ENCODE measurements at regions not wholly inside any gene's neighbourhood (a gene's known extent, or its start where the extent isn't known, plus 50 kb on each side); places are given as distances from the start of the nearest gene placed in this dataset.

DNA sequence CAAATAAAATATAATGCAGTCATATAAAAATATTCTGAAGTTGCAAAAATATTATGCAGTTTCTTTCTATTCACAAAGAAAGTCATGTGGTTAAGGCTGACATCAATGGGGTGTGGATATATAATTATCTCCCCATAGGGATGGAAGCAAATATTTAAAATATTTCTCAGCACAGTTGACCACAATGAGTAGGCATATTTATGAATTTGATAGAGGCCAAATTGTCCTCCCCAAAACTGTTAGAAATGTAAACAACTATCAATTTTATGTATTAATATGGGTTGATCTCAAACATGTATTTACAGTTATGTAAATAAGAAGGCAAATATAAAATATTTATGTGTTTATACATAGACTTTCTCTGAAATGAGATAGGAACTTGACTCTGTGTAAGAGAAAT, 246.0 kb upstream of the CBLB start:
- Histone ChIP-seq H3K27me3 (ENCODE audit: control insufficient read depth in 1 of 2, insufficient read depth in 2 of 2, low read length in 2 of 2) (no peaks in the 10 kb centered on the region), H3K36me3 (ENCODE audit: control insufficient read depth in 2 of 2, insufficient read depth in 2 of 2, low read length in 1 of 2) (no peaks in the 10 kb centered on the region), H3K4me1 (ENCODE audit: control insufficient read depth in 2 of 2, insufficient read depth in 2 of 2, low read length in 1 of 2) (no peaks in the 10 kb centered on the region), H3K27ac (ENCODE audit: low read depth in 2 of 2, low read length in 1 of 2) (no peak overlapping the region), H3K4me3 (ENCODE audit: low read depth in 1 of 2, low read length in 2 of 2) (no peak overlapping the region), H3K9me3 (ENCODE audit: control insufficient read depth in 2 of 2, insufficient read depth in 1 of 2, low read depth in 1 of 2, low read length in 1 of 2) (no peaks in the 10 kb centered on the region)

DNA sequence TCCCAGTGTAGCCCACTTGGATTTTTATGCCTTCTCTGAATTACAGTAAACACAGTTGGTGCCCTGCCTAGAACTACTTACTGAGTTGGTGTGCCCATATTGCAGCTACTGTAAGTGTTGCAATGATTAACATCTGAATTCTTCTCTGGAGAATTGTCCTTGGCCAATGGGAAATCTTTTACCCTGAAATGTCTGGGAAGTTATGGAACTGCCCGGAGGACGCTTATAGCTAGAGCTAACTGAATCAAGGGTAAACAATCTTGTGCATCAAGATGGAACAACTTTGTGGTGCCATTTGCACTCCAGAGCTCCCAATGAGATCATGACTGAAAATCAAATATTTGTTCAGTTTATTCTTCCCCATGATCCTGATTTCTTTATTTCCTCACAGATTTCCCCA, 246.7 kb upstream of the CBLB start:
- H3K27me3 ChIP-seq (ENCODE audit: control insufficient read depth in 1 of 2, insufficient read depth in 2 of 2, low read length in 2 of 2) = no peaks in the 10 kb centered on the region
- no peak overlapping the region for H3K4me3 ChIP-seq (ENCODE audit: low read depth in 1 of 2, low read length in 2 of 2)
- 94 to 95% methylated on average over 2 of the region's 2 CpGs for WGBS, 2 donors
- H3K36me3 ChIP-seq (ENCODE audit: control insufficient read depth in 2 of 2, insufficient read depth in 2 of 2, low read length in 1 of 2) = no peaks in the 10 kb centered on the region
- H3K4me1 ChIP-seq (ENCODE audit: control insufficient read depth in 2 of 2, insufficient read depth in 2 of 2, low read length in 1 of 2) = no peaks in the 10 kb centered on the region
- H3K27ac ChIP-seq (ENCODE audit: low read depth in 2 of 2, low read length in 1 of 2) = no peak overlapping the region
- H3K9me3 ChIP-seq (ENCODE audit: control insufficient read depth in 2 of 2, insufficient read depth in 1 of 2, low read depth in 1 of 2, low read length in 1 of 2) = no peaks in the 10 kb centered on the region

DNA sequence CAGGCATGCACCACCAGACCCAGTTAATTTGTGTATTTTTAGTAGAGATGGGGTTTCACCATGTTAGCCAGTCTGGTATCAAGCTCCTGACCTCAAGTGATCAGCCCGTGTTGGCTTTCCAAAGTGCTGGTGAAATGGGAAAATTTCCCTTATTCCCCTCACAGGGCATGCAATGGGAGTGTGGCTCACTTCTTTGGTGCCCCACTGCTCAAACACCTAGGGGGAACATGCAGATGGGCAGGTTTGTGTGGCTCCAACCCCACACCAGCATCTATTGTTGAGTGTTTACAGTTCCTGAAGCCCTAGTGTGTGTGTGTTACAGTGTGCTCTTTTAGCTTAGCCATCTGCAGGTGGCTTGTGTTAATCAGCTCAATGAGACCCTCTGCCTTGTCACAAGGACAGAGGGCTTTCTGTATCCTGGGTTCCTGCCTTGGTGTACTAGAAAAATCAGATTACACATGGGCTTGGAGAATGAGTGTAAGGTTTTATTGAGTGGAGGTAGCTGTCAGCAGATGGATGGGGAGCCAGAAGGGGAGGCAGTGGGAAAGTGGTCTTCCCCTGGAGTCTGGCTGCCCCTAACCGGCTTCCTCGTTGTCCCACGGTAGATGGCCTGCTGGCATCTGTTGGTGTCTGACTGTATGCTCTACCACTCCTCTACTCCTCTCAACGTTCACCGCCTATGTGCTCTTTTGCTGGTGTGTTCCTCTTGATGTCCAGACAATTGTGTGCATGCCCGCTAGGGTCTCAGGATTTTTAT, 248.1 kb upstream of the CBLB start:
- H3K4me3 ChIP-seq (ENCODE audit: low read depth in 1 of 2, low read length in 2 of 2) = no peak overlapping the region
- H3K27me3 ChIP-seq (ENCODE audit: control insufficient read depth in 1 of 2, insufficient read depth in 2 of 2, low read length in 2 of 2) = no peaks in the 10 kb centered on the region
- WGBS, 2 donors = 92 to 95% methylated on average over 7 of the region's 7 CpGs
- no peaks in the 10 kb centered on the region for H3K4me1 ChIP-seq (ENCODE audit: control insufficient read depth in 2 of 2, insufficient read depth in 2 of 2, low read length in 1 of 2)
- H3K36me3 ChIP-seq (ENCODE audit: control insufficient read depth in 2 of 2, insufficient read depth in 2 of 2, low read length in 1 of 2) = no peaks in the 10 kb centered on the region
- H3K27ac ChIP-seq (ENCODE audit: low read depth in 2 of 2, low read length in 1 of 2) = no peak overlapping the region
- H3K9me3 ChIP-seq (ENCODE audit: control insufficient read depth in 2 of 2, insufficient read depth in 1 of 2, low read depth in 1 of 2, low read length in 1 of 2) = no peaks in the 10 kb centered on the region

DNA sequence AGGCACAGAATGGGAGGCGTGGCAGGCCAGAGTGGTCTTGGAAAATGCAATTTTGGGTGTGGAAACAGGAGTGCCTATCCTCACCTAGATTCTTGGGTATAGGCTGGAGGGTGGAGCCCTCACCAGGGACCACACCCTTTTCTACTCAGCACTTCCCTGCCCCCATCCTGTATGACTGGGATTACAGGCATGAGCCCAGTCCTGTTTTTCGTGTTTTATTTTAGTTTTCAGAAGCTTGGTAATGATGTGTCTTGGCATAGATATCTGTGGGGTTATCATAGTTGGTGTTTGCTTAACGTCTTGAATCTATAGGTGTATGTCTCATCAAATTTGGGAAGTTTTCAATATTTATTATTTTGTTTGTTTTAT, 248.7 kb upstream of the CBLB start:
- Histone ChIP-seq H3K4me1 (ENCODE audit: control insufficient read depth in 2 of 2, insufficient read depth in 2 of 2, low read length in 1 of 2) (no peaks in the 10 kb centered on the region), H3K27me3 (ENCODE audit: control insufficient read depth in 1 of 2, insufficient read depth in 2 of 2, low read length in 2 of 2) (no peaks in the 10 kb centered on the region), H3K9me3 (ENCODE audit: control insufficient read depth in 2 of 2, insufficient read depth in 1 of 2, low read depth in 1 of 2, low read length in 1 of 2) (no peaks in the 10 kb centered on the region), H3K27ac (ENCODE audit: low read depth in 2 of 2, low read length in 1 of 2) (no peak overlapping the region), H3K36me3 (ENCODE audit: control insufficient read depth in 2 of 2, insufficient read depth in 2 of 2, low read length in 1 of 2) (no peaks in the 10 kb centered on the region), H3K4me3 (ENCODE audit: low read depth in 1 of 2, low read length in 2 of 2) (no peak overlapping the region)
- WGBS, 2 donors = 72 to 79% methylated on average over 3 of the region's 3 CpGs

DNA sequence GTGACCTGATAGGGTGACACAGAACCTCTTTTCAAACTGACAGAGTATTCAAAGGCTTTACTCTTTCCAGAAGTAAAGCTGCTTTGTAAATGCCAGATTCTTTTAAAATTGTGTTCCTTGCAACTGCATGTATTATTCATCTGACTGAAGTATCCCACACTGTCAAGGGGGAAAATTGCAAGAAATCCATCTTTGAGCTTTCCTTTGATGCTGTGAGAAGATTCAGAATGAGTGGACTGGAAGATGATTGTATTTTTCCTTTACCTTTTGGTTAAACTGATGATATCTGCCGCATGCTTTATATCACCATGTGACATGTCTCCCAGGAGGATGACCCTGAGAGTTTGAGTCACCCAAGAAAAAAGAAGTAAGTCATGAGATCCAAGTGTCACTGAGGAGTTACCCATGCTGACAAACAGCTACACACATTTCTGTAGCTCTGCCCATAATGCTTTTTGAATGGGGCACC, 250.8 kb upstream of the CBLB start:
- Histone ChIP-seq H3K4me3 (ENCODE audit: low read depth in 1 of 2, low read length in 2 of 2) (no peak overlapping the region), H3K9me3 (ENCODE audit: control insufficient read depth in 2 of 2, insufficient read depth in 1 of 2, low read depth in 1 of 2, low read length in 1 of 2) (no peaks in the 10 kb centered on the region), H3K36me3 (ENCODE audit: control insufficient read depth in 2 of 2, insufficient read depth in 2 of 2, low read length in 1 of 2) (no peaks in the 10 kb centered on the region), H3K27me3 (ENCODE audit: control insufficient read depth in 1 of 2, insufficient read depth in 2 of 2, low read length in 2 of 2) (no peaks in the 10 kb centered on the region), H3K27ac (ENCODE audit: low read depth in 2 of 2, low read length in 1 of 2) (no peak overlapping the region), H3K4me1 (ENCODE audit: control insufficient read depth in 2 of 2, insufficient read depth in 2 of 2, low read length in 1 of 2) (no peaks in the 10 kb centered on the region)
- WGBS, 2 donors = 76 to 86% methylated on average over 1 of the region's 1 CpG

DNA sequence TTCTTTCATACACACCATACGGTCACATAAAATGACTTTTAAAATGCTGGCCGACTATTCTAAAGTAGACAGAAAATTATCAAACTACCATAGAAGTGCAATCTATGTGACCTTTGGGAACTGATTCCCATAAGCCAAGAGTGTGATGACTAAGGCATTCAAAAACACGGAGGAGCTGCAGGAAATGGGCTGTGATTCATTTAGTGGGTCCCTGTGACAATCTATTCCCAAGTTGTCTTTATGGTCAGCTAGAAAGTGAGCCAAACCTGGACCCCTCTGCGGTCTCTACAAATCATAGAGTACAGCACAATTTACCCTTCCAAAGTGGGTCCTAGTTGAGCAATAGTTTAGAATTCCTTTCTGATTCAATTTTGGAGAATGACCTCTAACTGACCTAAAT, 251.5 kb upstream of the CBLB start:
- no peak overlapping the region for H3K27ac ChIP-seq (ENCODE audit: low read depth in 2 of 2, low read length in 1 of 2)
- no peaks in the 10 kb centered on the region for H3K27me3 ChIP-seq (ENCODE audit: control insufficient read depth in 1 of 2, insufficient read depth in 2 of 2, low read length in 2 of 2)
- no peaks in the 10 kb centered on the region for H3K36me3 ChIP-seq (ENCODE audit: control insufficient read depth in 2 of 2, insufficient read depth in 2 of 2, low read length in 1 of 2)
- H3K9me3 ChIP-seq (ENCODE audit: control insufficient read depth in 2 of 2, insufficient read depth in 1 of 2, low read depth in 1 of 2, low read length in 1 of 2) = no peaks in the 10 kb centered on the region
- no peaks in the 10 kb centered on the region for H3K4me1 ChIP-seq (ENCODE audit: control insufficient read depth in 2 of 2, insufficient read depth in 2 of 2, low read length in 1 of 2)
- WGBS, 2 donors = 70 to 75% methylated on average over 4 of the region's 4 CpGs
- H3K4me3 ChIP-seq (ENCODE audit: low read depth in 1 of 2, low read length in 2 of 2) = no peak overlapping the region

DNA sequence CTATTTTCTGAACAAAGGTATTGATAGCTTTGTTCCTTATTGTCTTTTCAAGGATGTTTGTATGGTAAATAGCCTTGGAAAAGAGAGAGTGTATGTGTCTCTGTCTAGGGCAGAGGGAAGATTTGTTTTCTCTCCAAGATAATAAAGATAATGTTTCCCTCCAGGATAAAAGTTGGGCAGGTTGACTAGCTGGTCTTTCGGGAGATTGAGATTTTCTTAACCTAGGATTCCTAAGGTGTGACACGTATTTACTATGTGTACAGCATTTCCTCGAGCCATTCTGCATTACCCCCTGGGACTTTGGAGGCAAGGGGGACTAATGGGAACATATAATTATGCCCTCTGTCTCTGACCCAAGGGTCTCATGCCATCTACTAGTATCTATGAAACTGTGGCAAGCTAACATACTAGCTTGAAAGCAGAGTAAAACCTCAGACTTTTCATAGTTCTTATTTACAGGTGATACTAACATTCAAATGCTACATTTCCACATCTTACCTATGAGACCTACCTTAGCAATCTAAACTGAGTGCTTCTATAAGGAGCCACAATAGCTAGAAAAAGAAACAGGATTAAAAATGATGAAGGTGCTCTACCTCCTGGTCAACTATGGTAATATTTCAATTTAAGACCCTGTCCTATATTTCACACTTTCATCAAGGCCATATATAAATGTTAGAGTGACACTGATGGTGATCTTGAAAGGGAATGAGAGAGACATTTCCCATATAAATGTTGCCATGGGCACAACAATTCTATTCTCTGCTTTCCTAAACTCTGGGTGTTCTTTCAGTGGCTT, 252.9 kb upstream of the CBLB start:
- Histone ChIP-seq H3K4me1 (ENCODE audit: control insufficient read depth in 2 of 2, insufficient read depth in 2 of 2, low read length in 1 of 2) (no peaks in the 10 kb centered on the region), H3K27ac (ENCODE audit: low read depth in 2 of 2, low read length in 1 of 2) (no peak overlapping the region), H3K4me3 (ENCODE audit: low read depth in 1 of 2, low read length in 2 of 2) (no peak overlapping the region), H3K9me3 (ENCODE audit: control insufficient read depth in 2 of 2, insufficient read depth in 1 of 2, low read depth in 1 of 2, low read length in 1 of 2) (no peaks in the 10 kb centered on the region), H3K27me3 (ENCODE audit: control insufficient read depth in 1 of 2, insufficient read depth in 2 of 2, low read length in 2 of 2) (no peaks in the 10 kb centered on the region), H3K36me3 (ENCODE audit: control insufficient read depth in 2 of 2, insufficient read depth in 2 of 2, low read length in 1 of 2) (no peaks in the 10 kb centered on the region)
- WGBS, 2 donors = 70 to 91% methylated on average over 3 of the region's 3 CpGs

DNA sequence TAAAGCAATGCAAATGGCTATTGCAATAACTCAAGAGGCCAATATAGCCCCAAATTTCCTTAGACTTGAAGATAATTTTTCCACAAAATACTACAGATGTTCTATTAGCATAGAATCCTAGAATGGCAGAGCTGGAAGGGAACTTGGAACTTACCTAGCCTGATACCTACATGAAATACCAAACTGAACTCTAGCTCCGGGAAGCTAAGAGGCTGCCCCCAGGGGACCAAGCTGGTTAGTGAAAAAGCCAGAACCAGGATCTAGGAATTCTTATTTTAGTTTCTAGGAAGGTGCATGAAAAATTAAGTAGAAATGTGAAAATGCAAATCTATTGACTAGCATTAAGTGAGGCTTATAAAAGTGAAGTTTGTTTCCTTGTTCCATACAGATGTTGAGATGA, 256.0 kb upstream of the CBLB start:
- H3K27ac ChIP-seq (ENCODE audit: low read depth in 2 of 2, low read length in 1 of 2) = no peak overlapping the region
- H3K9me3 ChIP-seq (ENCODE audit: control insufficient read depth in 2 of 2, insufficient read depth in 1 of 2, low read depth in 1 of 2, low read length in 1 of 2) = no peaks in the 10 kb centered on the region
- WGBS, 2 donors = 87 to 88% methylated on average over 1 of the region's 1 CpG
- H3K36me3 ChIP-seq (ENCODE audit: control insufficient read depth in 2 of 2, insufficient read depth in 2 of 2, low read length in 1 of 2) = no peaks in the 10 kb centered on the region
- no peaks in the 10 kb centered on the region for H3K27me3 ChIP-seq (ENCODE audit: control insufficient read depth in 1 of 2, insufficient read depth in 2 of 2, low read length in 2 of 2)
- no peaks in the 10 kb centered on the region for H3K4me1 ChIP-seq (ENCODE audit: control insufficient read depth in 2 of 2, insufficient read depth in 2 of 2, low read length in 1 of 2)
- H3K4me3 ChIP-seq (ENCODE audit: low read depth in 1 of 2, low read length in 2 of 2) = no peak overlapping the region

DNA sequence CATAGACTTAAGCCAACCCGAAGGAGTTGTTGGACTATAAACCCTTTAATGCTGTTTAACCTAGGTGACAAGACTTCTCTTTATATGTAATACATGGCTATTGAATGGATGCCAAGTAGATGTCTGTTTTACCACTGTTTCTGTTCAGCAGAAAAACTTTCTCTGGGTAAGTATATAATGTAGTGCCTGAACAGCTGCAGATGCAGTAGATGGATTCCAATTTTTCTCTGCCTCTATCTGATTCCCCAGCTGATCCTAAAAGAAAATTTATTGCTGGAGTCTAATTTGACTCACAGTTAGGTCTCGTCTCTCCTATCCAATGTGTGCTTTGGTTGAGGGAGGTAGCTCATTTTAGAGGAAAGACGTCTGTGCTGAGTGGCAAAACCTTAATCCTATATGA, 256.5 kb upstream of the CBLB start:
- 74 to 84% methylated on average over 3 of the region's 3 CpGs for WGBS, 2 donors
- no peaks in the 10 kb centered on the region for H3K27me3 ChIP-seq (ENCODE audit: control insufficient read depth in 1 of 2, insufficient read depth in 2 of 2, low read length in 2 of 2)
- no peaks in the 10 kb centered on the region for H3K9me3 ChIP-seq (ENCODE audit: control insufficient read depth in 2 of 2, insufficient read depth in 1 of 2, low read depth in 1 of 2, low read length in 1 of 2)
- no peak overlapping the region for H3K4me3 ChIP-seq (ENCODE audit: low read depth in 1 of 2, low read length in 2 of 2)
- no peak overlapping the region for H3K27ac ChIP-seq (ENCODE audit: low read depth in 2 of 2, low read length in 1 of 2)
- H3K36me3 ChIP-seq (ENCODE audit: control insufficient read depth in 2 of 2, insufficient read depth in 2 of 2, low read length in 1 of 2) = no peaks in the 10 kb centered on the region
- H3K4me1 ChIP-seq (ENCODE audit: control insufficient read depth in 2 of 2, insufficient read depth in 2 of 2, low read length in 1 of 2) = no peaks in the 10 kb centered on the region
